8988T (cell line): ENCODE measurements at regions not wholly inside any gene's neighbourhood (a gene's known extent, or its start where the extent isn't known, plus 50 kb on each side); places are given as distances from the start of the nearest gene placed in this dataset.

Experiments
- DNase-seq: peaks from one replicate; pipeline ENCODE4 v3.0.0; 2011

DNA sequence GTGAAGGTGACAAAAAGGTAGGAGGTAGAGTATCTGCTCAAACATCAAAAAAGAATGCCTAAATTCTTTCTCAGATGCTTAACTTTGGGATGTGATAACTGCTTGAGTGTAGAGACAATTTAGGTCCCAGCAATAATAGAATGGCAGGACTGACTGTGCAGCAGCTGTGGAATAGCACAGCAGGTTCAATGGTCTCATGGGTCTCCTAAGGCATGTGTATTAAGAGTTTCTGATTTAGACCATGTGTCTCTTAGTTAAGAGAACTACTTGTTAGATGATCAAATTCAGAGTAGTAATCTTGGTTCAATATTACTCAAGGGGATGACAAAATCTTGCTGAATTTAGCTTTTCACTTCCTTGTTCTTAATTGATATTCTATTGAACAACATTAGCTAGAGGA, 72.0 kb downstream of the ALX1 start:
- DNase-seq, result no peak

DNA sequence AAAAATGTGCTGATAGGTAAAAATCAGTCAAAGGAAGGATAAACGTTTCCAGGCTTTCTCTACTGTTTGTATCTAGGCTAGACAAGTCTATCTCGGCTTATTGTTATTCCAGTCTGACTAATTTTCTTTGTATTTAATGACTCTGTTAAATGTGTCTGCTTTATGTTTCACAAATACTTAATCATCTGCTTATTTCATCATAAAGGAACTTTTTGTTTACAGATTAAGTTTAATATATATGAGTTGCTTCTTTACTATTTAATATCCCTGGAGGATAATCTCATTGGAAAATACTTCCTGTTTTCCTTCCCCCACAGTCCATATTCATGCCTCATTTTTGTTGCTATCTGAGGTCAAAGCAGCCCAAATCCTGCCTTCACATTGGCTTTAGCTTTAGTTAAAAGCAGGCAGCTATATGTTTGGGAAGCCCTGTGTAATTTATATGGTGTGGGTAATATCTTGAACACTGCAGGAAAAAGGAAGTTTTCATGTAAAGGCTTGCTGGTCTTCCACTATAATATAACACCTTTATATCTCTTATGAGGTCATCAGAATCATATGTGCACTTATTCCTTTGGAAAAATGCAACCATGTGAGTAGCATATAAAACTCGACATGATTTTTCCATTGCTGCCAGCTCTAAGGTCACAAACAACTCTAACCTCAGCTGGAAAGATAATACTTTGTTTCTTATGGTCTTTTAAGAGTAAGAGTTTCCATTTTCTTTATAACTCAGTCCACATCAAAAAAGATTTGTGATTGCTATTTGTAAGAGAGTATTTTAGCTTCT, 76.8 kb downstream of the ALX1 start:
- no peak for DNase-seq

DNA sequence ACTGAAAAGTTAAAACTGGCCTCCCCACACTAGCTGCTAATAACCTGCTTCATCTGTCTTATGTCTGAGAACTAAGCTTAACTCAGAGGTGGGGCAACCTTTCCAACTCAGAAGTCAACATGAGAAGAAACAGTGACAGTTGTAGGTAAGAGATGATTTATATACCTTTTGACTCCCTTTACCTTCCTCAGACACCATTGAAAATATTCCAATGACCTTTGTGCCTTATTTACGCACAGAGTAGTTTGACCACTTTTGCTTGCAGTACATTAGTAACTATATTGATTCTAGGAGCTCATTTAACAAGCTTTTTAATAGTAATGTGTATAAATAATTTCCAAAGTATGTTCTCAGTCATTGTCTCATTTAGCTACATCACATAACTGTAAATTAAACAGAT, 77.6 kb downstream of the ALX1 start:
- no peak for DNase-seq

DNA sequence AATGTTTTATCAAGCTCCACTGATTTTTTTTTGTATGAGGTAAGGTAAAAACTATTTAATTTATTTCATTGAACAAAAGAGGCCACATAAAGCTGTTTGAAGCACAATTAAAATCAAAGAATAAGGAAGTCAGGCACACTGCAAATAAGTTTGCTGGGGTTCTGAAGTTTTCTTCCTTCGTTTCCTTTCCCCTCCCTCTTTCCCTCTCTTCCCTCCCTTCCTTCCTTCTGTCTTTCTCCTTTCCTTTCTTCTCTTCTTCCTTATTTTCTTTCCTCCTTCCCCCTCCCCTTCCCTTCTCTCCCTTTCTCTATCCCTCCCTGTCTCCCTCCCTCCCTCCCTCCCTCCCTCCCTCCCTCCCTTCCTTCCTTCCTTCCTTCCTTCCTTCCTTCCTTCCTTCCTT, 78.7 kb downstream of the ALX1 start:
- no peak for DNase-seq

DNA sequence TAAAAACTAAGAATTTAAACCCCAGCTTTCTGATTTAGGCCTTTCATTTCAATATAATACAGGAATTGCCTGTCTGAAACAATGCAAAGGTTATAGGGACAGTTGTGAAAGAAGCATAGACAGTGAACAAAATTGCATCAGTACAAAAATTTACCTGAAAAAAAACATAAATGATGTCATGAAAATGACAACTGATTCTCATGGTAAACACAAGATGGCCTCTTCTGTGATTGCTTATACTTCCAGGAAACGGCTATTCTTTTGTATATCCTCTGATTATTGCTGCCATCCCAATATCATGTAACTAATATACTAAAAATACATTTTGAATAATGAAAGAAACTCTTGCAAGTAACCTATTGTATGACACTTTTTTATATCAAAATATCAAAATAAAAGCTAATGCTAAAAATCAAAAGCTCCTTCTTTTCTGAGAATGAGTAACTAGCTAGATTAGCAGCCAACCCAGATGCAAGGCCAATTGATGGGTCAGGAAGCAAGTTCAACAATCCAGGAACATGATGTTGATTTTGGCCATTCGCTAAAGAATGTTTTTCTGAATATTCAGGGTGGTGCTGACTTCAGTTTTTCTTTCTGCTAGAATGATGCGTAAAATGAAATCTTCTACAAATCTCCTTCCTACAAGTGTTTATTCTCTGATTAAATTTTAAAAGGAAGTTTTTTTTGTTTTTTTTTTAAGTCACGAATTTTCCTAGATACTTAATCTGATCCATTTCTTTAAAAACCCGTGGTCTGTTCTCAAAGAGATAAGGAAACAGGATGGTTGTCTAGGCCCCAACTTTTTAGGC, 83.6 kb downstream of the ALX1 start:
- DNase-seq, result no peak

DNA sequence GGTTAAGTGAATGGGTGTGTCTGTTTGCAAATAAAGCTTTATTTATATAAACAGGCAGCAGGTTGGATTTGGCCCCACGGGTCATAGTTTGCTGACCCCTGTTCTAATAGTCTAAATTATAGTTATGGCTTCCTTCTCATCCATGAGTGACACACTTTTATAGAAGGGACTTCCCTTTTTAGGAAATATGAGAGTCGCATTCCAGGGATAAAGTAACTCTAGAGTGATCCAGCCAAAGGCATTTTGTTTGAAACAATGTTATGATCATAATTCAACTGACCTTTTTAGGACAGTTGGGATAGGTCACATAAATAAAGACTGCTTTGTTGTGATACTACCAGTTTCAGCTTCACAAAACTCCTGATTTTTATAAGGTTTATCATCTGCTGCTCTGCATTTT, 87.9 kb downstream of the ALX1 start:
- DNase-seq, result no peak

DNA sequence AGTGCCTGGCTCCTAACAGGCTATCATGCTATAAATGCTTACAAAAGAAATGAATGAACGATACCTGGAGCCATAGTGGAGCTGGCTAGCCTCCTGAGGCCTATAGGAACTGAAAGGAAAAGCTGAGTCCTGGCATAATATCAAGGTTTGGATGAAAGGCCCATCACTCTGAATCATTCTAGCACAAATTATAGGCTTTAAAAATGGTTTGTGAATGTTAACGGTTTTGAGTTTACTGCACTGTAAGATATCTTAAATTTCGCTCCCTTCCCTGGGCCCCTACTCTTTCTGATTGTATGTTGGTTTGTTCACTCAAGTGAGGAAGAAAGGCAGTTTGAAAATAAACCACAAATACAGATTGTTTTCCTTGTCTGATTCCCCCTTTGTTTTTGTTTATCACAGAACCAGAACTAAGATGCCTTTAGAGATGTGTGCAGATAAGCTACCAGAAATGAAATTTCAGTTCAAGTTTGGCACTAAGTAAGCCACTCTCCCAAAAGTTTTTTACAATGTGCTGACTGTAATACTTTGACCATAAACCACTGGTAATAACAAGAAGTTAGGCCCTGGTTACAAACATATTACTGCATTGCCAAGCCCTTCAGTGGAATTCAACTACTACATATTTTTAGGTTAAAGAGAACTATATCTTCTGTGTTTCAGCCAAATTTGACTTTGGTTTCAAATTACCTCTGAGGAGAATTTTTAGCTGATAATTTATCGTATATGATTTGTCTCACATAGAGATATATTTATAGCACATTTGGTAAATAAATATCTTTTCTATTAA, 89.5 kb downstream of the ALX1 start:
- no peak for DNase-seq

DNA sequence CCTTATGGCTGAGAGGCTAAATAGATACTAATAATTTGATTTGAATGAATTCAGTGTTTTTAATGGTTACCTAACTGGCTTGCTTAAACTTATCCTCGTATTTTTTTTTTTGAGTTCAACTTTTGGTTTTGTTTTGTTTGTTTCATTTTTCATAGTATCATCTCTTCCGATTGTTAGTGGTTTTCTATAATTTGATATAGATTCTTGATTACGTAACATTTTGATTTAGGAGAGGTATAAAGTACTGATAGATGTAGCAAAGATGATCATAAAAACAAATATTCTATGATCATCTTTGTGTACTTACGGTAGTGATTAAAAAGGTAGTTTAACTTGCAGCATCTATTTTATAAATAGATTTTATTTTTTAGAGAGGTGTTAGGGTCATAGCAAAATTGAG, 93.0 kb downstream of the ALX1 start:
- DNase-seq, result no peak

DNA sequence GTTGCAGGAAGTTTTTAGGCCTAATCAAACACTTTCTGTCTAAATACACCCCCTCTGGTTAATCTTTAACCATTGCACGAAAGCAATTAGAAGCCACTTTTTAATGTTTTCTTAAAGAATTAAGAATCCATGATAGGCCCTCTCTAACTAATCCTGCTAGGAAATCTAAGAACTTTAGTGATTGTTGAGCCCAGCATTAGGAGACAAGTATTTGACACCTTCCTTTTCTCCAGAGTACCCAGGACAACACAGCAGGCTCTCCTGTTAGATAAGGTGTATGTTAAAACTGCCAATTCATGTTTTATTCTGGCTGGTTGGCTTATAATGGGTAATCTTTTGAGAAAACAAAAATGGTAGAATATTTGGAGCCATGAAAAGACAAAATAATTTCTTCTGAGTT, 95.0 kb downstream of the ALX1 start:
- DNase-seq, result no peak

DNA sequence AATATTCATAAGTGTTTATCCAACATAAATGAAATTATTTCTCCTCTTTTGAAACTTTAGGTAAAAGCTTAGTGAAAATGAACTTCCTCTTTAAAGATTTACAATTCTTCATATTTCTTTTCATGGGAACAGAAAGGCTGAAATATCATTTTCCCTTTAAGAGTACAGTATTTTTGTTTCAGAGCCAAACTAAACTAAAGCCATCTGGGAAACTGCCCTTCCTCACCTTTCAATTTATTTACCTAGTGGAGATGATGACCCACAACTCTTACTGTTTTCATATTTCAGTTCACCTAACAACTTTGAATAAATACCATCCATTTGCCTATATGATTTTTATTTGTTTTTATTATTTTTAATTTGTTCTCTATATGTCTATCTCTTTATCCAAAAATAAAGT, 105.4 kb downstream of the ALX1 start:
- no peak for DNase-seq

DNA sequence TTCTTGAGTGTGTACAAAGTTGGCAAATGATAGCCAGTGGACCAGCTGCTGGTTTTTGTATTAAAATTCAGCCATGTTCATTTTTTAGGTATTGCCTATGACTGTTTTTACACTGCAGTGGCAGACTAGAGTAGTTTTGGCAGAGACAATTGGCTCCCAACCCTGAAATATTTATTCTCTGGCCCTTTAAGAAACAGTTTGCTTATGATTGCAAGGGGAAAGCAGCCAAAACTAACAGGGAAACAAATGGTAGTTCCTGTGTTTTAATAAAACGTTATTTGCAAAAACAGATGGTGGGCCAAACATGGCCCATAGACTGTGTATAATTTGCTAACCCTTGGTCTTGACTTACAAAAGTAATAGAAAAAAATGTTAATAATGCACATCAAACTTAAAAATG, 110.2 kb downstream of the ALX1 start:
- DNase-seq, result no peak

DNA sequence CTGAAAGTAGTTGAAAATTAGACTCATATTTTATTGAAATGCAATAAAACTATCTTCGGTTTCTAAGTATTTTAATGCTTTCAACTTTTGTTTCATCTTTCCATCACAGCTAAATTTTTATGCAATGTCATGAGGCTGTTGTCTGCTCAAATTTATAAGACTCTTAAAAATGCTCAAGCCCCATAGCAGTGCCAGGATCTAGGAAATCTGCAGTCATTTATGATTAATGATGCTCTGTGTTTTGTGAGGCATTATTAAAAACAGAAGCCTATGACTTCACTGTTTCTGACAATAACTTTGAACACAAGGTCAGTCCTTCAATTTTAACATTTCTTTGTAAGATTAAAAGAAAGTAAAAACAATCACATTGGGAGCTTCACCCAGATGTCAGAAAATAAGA, 112.5 kb downstream of the ALX1 start:
- no peak for DNase-seq

DNA sequence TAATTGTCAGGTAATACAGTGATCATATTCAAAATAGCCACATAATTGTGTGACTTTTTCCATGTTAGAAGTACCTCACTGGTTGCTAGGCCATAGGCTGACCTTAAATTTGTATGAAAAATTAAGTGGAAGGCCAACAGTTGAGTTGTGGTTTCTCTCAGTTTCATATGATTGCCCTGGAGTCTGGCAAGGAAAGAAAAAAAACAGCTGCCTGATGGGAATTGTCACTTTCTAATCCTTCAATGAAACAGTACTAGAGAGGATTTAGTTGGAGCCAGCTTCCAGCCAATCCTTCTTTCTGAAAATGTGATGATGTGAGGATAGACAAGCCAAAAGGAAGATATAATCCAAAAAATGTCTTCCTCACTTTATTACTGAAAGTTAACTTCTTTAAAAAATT, 113.6 kb downstream of the ALX1 start:
- DNase-seq, result no peak

DNA sequence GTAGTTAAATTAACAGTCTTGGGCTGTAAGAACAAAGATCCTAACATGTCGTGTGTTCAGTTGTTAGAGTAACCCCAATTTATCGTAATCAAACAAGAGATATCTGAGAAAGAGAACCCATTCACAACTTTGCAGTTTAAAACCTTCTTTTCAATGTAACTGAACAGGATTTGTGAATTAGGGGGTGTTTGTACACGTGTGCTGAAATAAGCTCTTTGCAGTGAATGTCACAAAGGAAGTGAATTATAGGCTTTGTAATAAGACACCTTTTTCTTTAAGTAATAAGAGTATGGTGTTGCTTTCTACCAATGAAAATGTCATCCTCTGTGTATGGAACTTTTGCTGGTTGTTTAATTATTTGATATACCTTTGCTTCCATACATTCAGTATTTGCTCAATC, 114.0 kb downstream of the ALX1 start:
- DNase-seq, result no peak

DNA sequence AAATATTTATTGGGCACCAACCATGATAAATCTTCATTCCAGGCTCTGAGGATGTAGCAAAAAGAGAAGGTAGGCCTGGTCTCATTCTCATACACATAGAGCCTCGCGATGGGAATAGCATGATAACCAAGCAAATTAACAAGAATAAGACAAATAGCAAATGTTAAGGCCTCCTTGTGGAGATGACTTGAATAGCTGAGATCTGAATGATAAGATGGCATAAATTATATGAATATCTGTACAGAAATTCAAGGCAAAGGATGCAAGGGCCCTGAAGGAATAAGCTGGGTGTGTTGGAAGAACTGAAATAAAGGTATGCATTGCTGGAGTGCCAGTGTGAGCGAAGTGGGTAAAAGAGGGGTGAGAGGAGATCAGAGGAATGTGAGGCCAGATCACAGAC, 114.8 kb downstream of the ALX1 start:
- no peak for DNase-seq

DNA sequence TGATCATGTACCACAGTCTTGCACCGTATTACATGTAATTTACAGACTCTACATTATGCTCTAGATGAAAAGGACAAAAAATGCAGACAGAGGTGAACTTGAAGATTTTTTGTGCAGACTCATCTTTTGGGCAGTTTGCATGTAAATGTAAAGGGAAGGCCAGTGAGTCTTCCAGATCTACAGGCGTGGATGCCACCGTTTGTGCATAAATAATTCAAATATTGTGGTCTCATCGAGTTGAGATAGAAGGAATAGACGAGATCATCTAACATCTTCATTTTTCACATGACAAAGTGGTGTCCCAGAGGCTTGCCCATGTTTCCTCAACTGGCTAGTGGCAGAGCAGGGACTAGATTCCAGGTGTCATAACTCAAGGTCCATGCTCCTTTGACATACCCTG, 125.2 kb downstream of the ALX1 start:
- no peak for DNase-seq

DNA sequence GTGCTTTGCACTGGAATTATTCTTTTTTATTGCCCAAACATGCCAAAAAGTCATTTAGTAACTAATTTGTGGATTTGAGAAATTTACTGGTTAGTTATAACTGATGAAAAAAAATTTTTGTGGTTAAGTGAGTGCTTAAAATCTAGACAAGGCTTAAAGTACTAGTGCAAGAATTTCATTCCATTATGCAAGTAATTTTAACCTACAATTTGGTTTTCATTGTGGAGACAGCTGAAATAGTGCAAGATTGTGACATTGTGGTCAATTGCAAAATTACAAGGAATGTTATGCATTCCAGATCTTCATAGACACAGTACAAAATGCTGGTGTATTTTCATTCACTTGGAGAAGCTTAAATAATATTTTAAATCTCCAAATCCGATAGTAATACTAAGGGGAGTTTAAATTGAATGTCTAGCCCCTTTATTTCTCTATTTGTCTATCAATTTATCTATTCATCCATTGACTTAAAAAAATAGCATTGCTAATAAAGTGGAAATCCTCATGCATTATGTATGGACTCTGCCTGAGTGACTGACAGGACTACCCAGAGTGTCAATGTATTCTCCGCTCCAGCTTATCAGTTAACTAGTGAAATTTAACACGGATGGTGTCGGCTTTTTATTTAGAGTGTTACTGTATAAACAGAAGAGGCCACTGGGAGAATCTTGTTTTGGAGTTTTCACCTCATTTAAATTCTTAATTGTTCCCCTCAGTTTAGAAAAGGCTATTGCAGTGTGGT, 125.9 kb downstream of the ALX1 start:
- DNase-seq, result no peak

DNA sequence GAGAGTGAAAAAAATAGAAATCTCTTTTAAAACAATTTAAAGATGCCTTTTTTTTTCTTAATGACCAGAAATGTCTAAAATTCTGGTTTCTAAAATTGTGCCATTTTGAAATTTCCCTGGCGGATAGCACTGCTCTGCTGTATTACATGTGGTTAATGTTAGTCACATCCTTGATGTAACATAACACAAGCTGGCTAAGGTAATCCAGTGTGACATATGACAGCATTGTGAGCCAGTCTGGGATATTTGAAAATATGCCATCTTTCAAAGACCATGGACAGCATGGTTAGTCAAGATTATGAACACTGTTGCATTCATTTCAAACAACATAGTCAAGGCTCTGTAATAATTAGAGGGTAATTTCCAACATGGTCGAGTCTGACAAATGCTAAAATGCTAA, 133.2 kb downstream of the ALX1 start:
- no peak for DNase-seq

DNA sequence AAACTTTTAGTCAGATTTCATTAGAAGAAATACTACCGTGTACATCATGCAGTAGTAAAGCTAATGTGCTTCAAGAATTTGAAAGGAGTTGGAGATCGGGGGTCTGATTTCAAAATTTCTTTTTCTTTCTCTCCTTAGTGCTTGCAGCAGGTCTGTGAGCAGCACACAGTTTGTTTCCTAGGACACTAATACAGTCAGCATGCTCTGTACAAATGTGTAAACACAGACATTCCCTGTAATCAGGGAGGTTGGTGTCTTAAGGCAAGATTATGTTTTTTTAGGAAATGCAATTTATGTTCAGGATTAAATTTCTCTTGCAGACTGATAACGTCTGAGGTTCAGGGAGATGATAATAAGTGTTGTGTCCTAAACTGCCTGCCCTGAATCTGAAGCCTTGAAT, 142.7 kb downstream of the ALX1 start:
- no peak for DNase-seq

DNA sequence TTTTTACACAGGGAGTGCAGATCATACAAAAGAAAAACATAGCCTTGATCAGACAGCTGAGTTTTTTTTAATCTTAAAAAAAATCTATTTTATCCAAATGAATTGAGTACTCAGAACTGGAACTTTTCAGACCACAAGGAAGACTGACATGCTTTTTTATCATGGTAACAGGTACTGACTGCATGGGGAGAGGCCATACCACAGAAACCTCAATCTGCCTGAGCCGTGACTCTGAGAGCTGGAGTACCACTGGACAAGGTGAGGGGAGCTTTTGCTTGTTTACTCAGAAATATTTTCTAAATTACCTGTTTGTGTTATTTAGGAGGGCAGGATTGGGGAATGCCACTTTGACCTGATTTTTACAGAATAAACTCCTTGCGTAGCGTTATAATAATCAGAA, 143.9 kb downstream of the ALX1 start:
- DNase-seq, result no peak

DNA sequence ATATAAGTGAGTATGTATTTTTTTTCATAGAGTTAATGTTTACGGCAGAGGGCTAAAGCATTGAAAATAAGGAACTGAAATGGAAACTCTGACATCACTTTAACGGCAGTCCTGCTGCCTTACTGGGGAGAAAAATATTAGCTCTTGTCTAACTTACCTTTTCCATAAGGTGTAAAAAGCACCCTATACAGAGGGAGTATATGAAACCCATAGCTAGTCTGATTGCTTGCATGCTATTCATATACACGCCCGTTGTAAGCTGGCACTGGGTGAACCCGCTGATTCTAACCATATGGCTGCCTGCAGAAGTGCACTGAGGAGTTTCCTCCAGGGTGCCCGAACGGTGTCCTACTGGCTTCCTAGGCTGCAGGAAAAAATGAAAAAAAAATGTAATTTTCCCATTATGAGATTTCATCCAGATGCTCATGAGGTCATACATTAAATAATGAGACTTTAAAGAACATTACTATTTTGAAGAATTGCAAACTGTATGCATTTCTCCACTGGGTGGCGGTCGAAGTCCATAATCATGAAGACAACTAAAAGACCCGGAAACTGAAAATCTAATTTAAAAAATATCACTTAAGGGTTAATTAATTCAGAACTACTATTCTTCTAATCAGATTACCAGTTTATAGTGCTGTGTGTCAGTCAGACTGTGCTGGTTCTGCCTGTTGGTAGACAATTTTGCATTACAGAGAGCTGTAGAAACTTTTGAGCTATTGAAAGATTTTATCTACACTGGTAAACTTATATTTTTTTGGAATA, 144.7 kb downstream of the ALX1 start:
- no peak for DNase-seq

DNA sequence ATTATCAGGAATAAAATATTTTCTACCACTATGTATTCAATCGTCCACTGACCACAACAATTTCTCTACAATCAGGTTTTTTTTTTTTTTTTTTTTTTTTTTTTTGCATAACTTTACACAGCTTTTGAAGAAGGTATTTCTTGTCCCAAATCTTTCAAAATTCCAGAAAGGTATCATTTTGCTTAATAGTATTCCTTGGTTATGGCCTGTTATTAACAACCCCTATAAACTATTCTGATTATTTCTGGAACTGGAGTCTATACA, 145.3 kb downstream of the ALX1 start:
- no peak for DNase-seq

DNA sequence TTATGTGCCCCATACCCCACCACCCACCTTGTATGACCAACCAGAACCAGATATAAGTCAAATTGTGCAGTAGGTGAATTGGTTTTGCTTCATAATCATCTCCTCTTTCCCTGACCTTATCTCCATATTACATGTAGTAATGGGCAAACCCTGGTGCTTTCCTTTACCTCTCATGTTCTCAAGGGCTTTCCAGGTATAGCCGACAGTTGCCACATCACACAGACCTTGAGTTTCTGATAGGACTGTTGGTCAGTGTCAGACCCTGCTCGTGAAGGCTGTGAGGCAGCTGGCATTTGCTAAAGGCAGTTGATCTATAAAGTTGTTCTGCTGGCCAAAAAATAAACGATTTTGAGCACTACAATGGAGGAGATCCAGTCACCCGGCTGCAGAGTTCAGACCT, 145.9 kb downstream of the ALX1 start:
- DNase-seq, result no peak
